BE2C (cell line): ENCODE measurements at regions not wholly inside any gene's neighbourhood (a gene's known extent, or its start where the extent isn't known, plus 50 kb on each side); places are given as distances from the start of the nearest gene placed in this dataset.

Experiments
- DNase-seq: peaks from one replicate; pipeline ENCODE4 v3.0.0-alpha.2; 2020
- H3K27me3 ChIP-seq: fragments of 250-450 bp; sonication (Bioruptor Pico); 2 replicates; pipeline ENCODE4 v1.5.1; 2020; ENCODE audit warnings: mild to moderate bottlenecking
- H3K36me3 ChIP-seq: fragments of 250-450 bp; sonication (Bioruptor Pico); 2 replicates; pipeline ENCODE4 v1.5.1; 2020; ENCODE audit warnings: mild to moderate bottlenecking
- H3K4me1 ChIP-seq: fragments of 250-450 bp; sonication (Bioruptor Pico); 2 replicates; pipeline ENCODE4 v1.5.1; 2020
- H3K4me3 ChIP-seq: 2 replicates; pipeline ENCODE4 v1.5.1; 2011; ENCODE audit warnings: low read depth, low read length
- H3K9me3 ChIP-seq: fragments of 250-450 bp; sonication (Bioruptor Pico); 2 replicates; pipeline ENCODE4 v1.5.1; 2020
- TF ChIP-seq, protein P1 (sequence below): IDR thresholded peaks from 2 replicates; pipeline ENCODE4 v1.5.1; 2012; ENCODE audit warnings: mild to moderate bottlenecking, low read depth, low read length

DNA sequence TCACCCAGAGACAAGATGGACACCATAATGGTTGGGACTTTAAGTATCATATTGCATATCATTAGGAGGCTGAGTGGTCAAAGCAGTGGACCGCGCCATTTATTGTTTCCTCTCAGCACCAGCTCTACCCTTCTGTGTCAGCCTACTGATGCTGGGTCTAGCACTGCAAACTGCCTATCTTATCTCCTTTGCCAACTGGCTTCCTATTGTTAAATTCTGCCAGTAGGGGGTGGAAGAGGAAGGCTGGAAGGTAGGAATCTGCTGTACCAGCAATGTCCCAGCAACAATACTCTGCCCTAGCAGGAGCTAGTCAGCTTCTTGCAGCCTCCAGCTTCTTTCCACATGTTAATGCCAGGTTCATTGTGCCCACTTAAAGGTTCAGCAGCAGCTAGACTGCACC, 367.1 kb upstream of the PDGFD start:
- Histone ChIP-seq H3K4me3 (no peak overlapping the region), H3K9me3 (no peaks in the 10 kb centered on the region; the same call in 1 of the 2 replicates), H3K27me3 (no peaks in the 10 kb centered on the region), H3K36me3 (no peaks in the 10 kb centered on the region), H3K4me1 (peaks cover 18% of the 10 kb centered on the region)
- DNase-seq, result no peak
- TF ChIP-seq, protein P1, sequence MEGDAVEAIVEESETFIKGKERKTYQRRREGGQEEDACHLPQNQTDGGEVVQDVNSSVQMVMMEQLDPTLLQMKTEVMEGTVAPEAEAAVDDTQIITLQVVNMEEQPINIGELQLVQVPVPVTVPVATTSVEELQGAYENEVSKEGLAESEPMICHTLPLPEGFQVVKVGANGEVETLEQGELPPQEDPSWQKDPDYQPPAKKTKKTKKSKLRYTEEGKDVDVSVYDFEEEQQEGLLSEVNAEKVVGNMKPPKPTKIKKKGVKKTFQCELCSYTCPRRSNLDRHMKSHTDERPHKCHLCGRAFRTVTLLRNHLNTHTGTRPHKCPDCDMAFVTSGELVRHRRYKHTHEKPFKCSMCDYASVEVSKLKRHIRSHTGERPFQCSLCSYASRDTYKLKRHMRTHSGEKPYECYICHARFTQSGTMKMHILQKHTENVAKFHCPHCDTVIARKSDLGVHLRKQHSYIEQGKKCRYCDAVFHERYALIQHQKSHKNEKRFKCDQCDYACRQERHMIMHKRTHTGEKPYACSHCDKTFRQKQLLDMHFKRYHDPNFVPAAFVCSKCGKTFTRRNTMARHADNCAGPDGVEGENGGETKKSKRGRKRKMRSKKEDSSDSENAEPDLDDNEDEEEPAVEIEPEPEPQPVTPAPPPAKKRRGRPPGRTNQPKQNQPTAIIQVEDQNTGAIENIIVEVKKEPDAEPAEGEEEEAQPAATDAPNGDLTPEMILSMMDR, result peak; percentile 56

DNA sequence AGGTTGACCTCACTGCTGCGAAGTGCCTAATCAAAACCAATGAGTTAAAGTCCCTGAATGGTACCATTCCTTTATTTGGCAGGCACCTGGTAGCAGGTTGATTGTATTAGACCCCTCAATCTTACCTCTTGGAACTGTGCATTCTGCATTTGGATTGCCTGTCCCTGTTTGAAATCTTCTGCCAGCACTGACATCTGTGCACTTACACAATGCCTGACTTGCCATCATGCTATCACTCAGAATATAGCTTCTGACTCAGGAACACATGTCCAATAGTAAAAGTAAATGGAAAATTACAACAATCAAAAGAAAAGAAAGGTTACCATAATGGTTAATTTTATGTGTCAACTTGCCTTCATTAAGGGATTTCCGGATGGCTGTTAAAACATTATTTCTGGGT, 366.0 kb upstream of the PDGFD start:
- Histone ChIP-seq H3K36me3 (no peaks in the 10 kb centered on the region), H3K4me3 (no peak overlapping the region), H3K4me1 (peaks cover 18% of the 10 kb centered on the region), H3K27me3 (no peaks in the 10 kb centered on the region), H3K9me3 (no peaks in the 10 kb centered on the region; the same call in 1 of the 2 replicates)
- TF ChIP-seq, protein P1, result no peak
- no peak for DNase-seq

- TF ChIP-seq, protein P1, result no peak
- H3K4me1 ChIP-seq, result peaks cover 18% of the 10 kb centered on the region
These were observed 365.3 kb upstream of the PDGFD start for GRCh38 chr11:104529213-104529612.

GRCh38 chr11:104526006-104526405, 362.1 kb upstream of the PDGFD start:
- TF ChIP-seq, protein P1, result no peak
- Histone ChIP-seq H3K27me3 (no peaks in the 10 kb centered on the region), H3K9me3 (no peaks in the 10 kb centered on the region; the same call in 1 of the 2 replicates), H3K4me3 (no peak overlapping the region), H3K4me1 (peaks cover 22% of the 10 kb centered on the region), H3K36me3 (no peaks in the 10 kb centered on the region)
- DNase-seq, result no peak

More at GRCh38 chr11:104529213-104529612, 365.3 kb upstream of the PDGFD start:
- no peaks in the 10 kb centered on the region for H3K36me3 ChIP-seq
- no peaks in the 10 kb centered on the region for H3K27me3 ChIP-seq
- no peak overlapping the region for H3K4me3 ChIP-seq
- no peaks in the 10 kb centered on the region; the same call in 1 of the 2 replicates for H3K9me3 ChIP-seq
- DNase-seq, result peak; percentile 11

DNA sequence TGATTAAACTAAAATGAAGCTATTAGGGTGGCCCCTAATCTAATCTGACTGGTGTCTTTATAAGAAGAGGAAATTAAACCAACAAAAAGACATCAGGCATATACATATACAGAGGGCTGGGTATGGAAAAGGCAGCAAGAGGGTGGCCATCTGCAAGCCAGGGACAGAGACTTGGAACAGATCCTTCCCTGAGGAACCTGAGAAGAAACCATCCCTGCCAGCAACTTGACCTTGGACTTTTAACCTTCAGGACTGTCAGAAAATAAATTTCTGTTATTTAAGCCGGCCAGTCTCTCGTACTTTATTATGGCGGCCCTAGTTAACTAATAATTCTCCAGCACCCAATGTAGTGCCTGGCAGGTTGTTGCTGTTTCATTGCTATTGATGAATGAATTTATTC, 361.5 kb upstream of the PDGFD start:
- Histone ChIP-seq H3K4me1 (peaks cover 22% of the 10 kb centered on the region), H3K27me3 (no peaks in the 10 kb centered on the region), H3K4me3 (no peak overlapping the region), H3K36me3 (no peaks in the 10 kb centered on the region), H3K9me3 (no peaks in the 10 kb centered on the region; the same call in 1 of the 2 replicates)
- TF ChIP-seq, protein P1, result no peak
- DNase-seq, result no peak

- no peak overlapping the region for H3K4me3 ChIP-seq
- no peaks in the 10 kb centered on the region for H3K27me3 ChIP-seq
- TF ChIP-seq, protein P1, result no peak
- DNase-seq, result no peak
- peaks cover 10% of the 10 kb centered on the region for H3K4me1 ChIP-seq
- H3K9me3 ChIP-seq, result no peaks in the 10 kb centered on the region; the same call in 1 of the 2 replicates
- no peaks in the 10 kb centered on the region for H3K36me3 ChIP-seq
These were observed 360.3 kb upstream of the PDGFD start for GRCh38 chr11:104524254-104524653.
